Trophoblast cell (in vitro differentiated cells and primary cell): ENCODE measurements at regions not wholly inside any gene's neighbourhood (a gene's known extent, or its start where the extent isn't known, plus 50 kb on each side); places are given as distances from the start of the nearest gene placed in this dataset.
"Not testable (repeated sequence)": the region's sequence is repeated elsewhere in the genome, so short reads cannot be mapped to it uniquely, and the experiment has no call there.

ENCODE experiments used
- DNase-seq, 2 donors: peaks; one replicate each; pipeline ENCODE4 v3.0.0-alpha.2; 2016
- H2AFZ ChIP-seq: 2 replicates; pipeline ENCODE4 v1.6.1; 2013; ENCODE audit warnings: low read length, moderate library complexity, mild to moderate bottlenecking; ENCODE audit not compliant: insufficient read depth, poor library complexity
- H2AK5ac ChIP-seq: 2 replicates; pipeline ENCODE4 v1.6.1; 2013; ENCODE audit warnings: mild to moderate bottlenecking, low read length
- H2BK120ac ChIP-seq: 2 replicates; pipeline ENCODE4 v1.6.1; 2013; ENCODE audit warnings: low read length, mild to moderate bottlenecking, moderate library complexity; ENCODE audit not compliant: insufficient read depth, poor library complexity
- H2BK12ac ChIP-seq: 2 replicates; pipeline ENCODE4 v1.6.1; 2013; ENCODE audit warnings: mild to moderate bottlenecking, low read length, moderate library complexity
- H2BK5ac ChIP-seq: 2 replicates; pipeline ENCODE4 v1.6.1; 2013; ENCODE audit warnings: low read length, low read depth, moderate library complexity, mild to moderate bottlenecking; ENCODE audit not compliant: poor library complexity
- H3K14ac ChIP-seq: 2 replicates; pipeline ENCODE4 v1.6.1; 2013; ENCODE audit warnings: mild to moderate bottlenecking, low read length
- H3K18ac ChIP-seq: 2 replicates; pipeline ENCODE4 v1.6.1; 2013; ENCODE audit warnings: mild to moderate bottlenecking, low read length
- H3K23ac ChIP-seq: 2 replicates; pipeline ENCODE4 v1.6.1; 2013; ENCODE audit warnings: low read length
- H3K27ac ChIP-seq: 2 replicates; pipeline ENCODE4 v1.5.1; 2013; ENCODE audit warnings: low read depth, mild to moderate bottlenecking, inconsistent platforms, low read length, moderate library complexity
- H3K27me3 ChIP-seq: 2 replicates; pipeline ENCODE4 v1.6.1; 2013; ENCODE audit warnings: inconsistent platforms, mild to moderate bottlenecking, low read length, moderate library complexity; ENCODE audit not compliant: insufficient read depth
- H3K36me3 ChIP-seq, 2 experiments: 1 replicate in 1 of 2; 2 replicates in 1 of 2; pipeline ENCODE4 v1.6.1; 2013; ENCODE audit warnings: low read length in 2 of 2, mild to moderate bottlenecking in 2 of 2, moderate library complexity in 1 of 2; ENCODE audit not compliant: insufficient read depth in 2 of 2, control insufficient read depth in 1 of 2
- H3K4ac ChIP-seq: 2 replicates; pipeline ENCODE4 v1.6.1; 2013; ENCODE audit warnings: low read depth, mild to moderate bottlenecking, low read length, moderate library complexity
- H3K4me1 ChIP-seq, 2 experiments: 1 replicate in 1 of 2; 2 replicates in 1 of 2; pipeline ENCODE4 v1.6.1; 2013; ENCODE audit warnings: low read length in 2 of 2, mild to moderate bottlenecking in 2 of 2, moderate library complexity in 1 of 2; ENCODE audit not compliant: insufficient read depth in 2 of 2, control insufficient read depth in 1 of 2
- H3K4me2 ChIP-seq: 2 replicates; pipeline ENCODE4 v1.6.1; 2013; ENCODE audit warnings: inconsistent platforms, mild to moderate bottlenecking, low read length, moderate library complexity
- H3K4me3 ChIP-seq: 2 replicates; pipeline ENCODE4 v1.5.1; 2013; ENCODE audit warnings: mild to moderate bottlenecking, low read depth, low read length, inconsistent platforms
- H3K79me1 ChIP-seq: one replicate; pipeline ENCODE4 v1.6.1; 2013; ENCODE audit warnings: low read length
- H3K79me2 ChIP-seq: 2 replicates; pipeline ENCODE4 v1.6.1; 2013; ENCODE audit warnings: low read length, mild to moderate bottlenecking; ENCODE audit not compliant: control insufficient read depth, insufficient read depth, poor library complexity
- H3K9ac ChIP-seq: 2 replicates; pipeline ENCODE4 v1.6.1; 2013; ENCODE audit warnings: mild to moderate bottlenecking, low read length
- H3K9me3 ChIP-seq: 2 replicates; pipeline ENCODE4 v1.6.1; 2013; ENCODE audit warnings: low read depth, mild to moderate bottlenecking, control low read depth, inconsistent platforms, low read length; ENCODE audit not compliant: insufficient read depth
- H4K12ac ChIP-seq: 2 replicates; pipeline ENCODE4 v1.6.1; 2013; ENCODE audit warnings: low read depth, mild to moderate bottlenecking, low read length, moderate library complexity
- H4K8ac ChIP-seq: 2 replicates; pipeline ENCODE4 v1.6.1; 2013; ENCODE audit warnings: low read depth, mild to moderate bottlenecking, low read length, moderate library complexity
- H4K91ac ChIP-seq: one replicate; pipeline ENCODE4 v1.6.1; 2013; ENCODE audit warnings: low read depth, mild to moderate bottlenecking, low read length, moderate library complexity
- WGBS: extraction: QIAGEN DNeasy Blood & Tissue Kit; methylation state at CpG from one replicate; pipeline ENCODE4 v1.1.7; 2013; ENCODE audit warnings: missing lambda C conversion rate; ENCODE audit not compliant: insufficient read length, insufficient coverage; ENCODE audit errors: extremely low coverage; 5-methylcytosine and 5-hydroxymethylcytosine counted together

GRCh38 chr3:110016235-110016815, 679.0 kb upstream of the DPPA4 start:
- Histone ChIP-seq H3K9ac (no peak overlapping the region), H3K18ac (no peak overlapping the region), H3K36me3 (no peaks in the 10 kb centered on the region), H4K91ac (no peak overlapping the region), H4K8ac (no peak overlapping the region), H3K14ac (no peak overlapping the region), H3K4me3 (no peak overlapping the region), H3K27ac (no peak overlapping the region), H2BK5ac (no peak overlapping the region), H2AK5ac (no peak overlapping the region), H3K79me2 (no peaks in the 10 kb centered on the region), H3K27me3 (no peaks in the 10 kb centered on the region), H4K12ac (no peak overlapping the region), H2AFZ (no peak overlapping the region), H3K4me1 (no peaks in the 10 kb centered on the region), H2BK12ac (no peak overlapping the region), H2BK120ac (no peak overlapping the region), H3K4ac (no peak overlapping the region), H3K23ac (no peak overlapping the region), H3K4me2 (no peak overlapping the region), H3K9me3 (no peaks in the 10 kb centered on the region), H3K79me1 (no peaks in the 10 kb centered on the region)
- no peak for DNase-seq
- no CpG with 5 or more reads among the region's 3 CpGs for WGBS

GRCh38 chr3:110017304-110017703, 680.0 kb upstream of the DPPA4 start:
- H2AK5ac ChIP-seq, result no peak overlapping the region
- H3K4me3 ChIP-seq, result no peak overlapping the region
- no peak overlapping the region for H2BK12ac ChIP-seq
- no peaks in the 10 kb centered on the region for H3K27me3 ChIP-seq
- no peak overlapping the region for H3K27ac ChIP-seq
- no peak overlapping the region for H3K23ac ChIP-seq
- H4K12ac ChIP-seq, result no peak overlapping the region
- H2BK120ac ChIP-seq, result no peak overlapping the region
- H3K9me3 ChIP-seq, result no peaks in the 10 kb centered on the region
- no peaks in the 10 kb centered on the region for H3K36me3 ChIP-seq
- H3K9ac ChIP-seq, result no peak overlapping the region
- no peak overlapping the region for H3K4me2 ChIP-seq
- H3K79me1 ChIP-seq, result no peaks in the 10 kb centered on the region
- no peak overlapping the region for H3K18ac ChIP-seq
- DNase-seq, result no peak
- H2AFZ ChIP-seq, result no peak overlapping the region
- H3K4ac ChIP-seq, result no peak overlapping the region
- no peaks in the 10 kb centered on the region for H3K4me1 ChIP-seq
- H4K8ac ChIP-seq, result no peak overlapping the region
- no peaks in the 10 kb centered on the region for H3K79me2 ChIP-seq
- H3K14ac ChIP-seq, result no peak overlapping the region
- H4K91ac ChIP-seq, result no peak overlapping the region
- no peak overlapping the region for H2BK5ac ChIP-seq

GRCh38 chr3:110021659-110022058, 684.3 kb upstream of the DPPA4 start:
- H3K4ac ChIP-seq, result no peak overlapping the region
- H3K4me3 ChIP-seq, result no peak overlapping the region
- H3K9ac ChIP-seq, result no peak overlapping the region
- DNase-seq, result no peak
- no peaks in the 10 kb centered on the region for H3K9me3 ChIP-seq
- no peak overlapping the region for H3K18ac ChIP-seq
- no peaks in the 10 kb centered on the region for H3K79me1 ChIP-seq
- no peak overlapping the region for H4K91ac ChIP-seq
- no peak overlapping the region for H4K8ac ChIP-seq
- no peak overlapping the region for H3K4me2 ChIP-seq
- H3K27ac ChIP-seq, result no peak overlapping the region
- H2BK5ac ChIP-seq, result no peak overlapping the region
- no peaks in the 10 kb centered on the region for H3K4me1 ChIP-seq
- H3K36me3 ChIP-seq, result no peaks in the 10 kb centered on the region
- no peak overlapping the region for H2BK12ac ChIP-seq
- WGBS, result no CpG with 5 or more reads among the region's 1 CpG
- H2AFZ ChIP-seq, result no peak overlapping the region
- H3K79me2 ChIP-seq, result no peaks in the 10 kb centered on the region
- H4K12ac ChIP-seq, result no peak overlapping the region
- no peak overlapping the region for H3K14ac ChIP-seq
- H2AK5ac ChIP-seq, result no peak overlapping the region
- H2BK120ac ChIP-seq, result no peak overlapping the region
- H3K23ac ChIP-seq, result no peak overlapping the region
- H3K27me3 ChIP-seq, result no peaks in the 10 kb centered on the region

DNA sequence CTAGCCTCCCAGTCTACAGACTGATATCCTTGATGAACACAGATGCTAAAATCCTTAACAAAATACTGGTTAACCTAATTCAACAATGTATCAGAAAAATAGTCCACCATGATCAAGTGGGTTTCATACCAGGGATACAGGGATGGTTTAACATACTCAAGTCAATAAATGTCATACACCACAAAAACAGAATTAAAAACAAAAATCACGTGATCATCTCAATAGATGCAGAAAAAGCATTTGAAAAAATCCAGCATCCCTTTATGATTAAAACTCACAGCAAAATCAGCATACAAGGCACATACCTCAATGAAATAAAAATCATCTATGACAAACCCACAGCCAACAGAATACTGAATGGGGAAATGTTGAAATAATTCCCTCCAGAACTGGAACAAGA, 685.7 kb upstream of the DPPA4 start:
- not testable (repeated sequence) for H4K8ac ChIP-seq, H3K27me3 ChIP-seq, H3K4me3 ChIP-seq, H3K9ac ChIP-seq, H2BK5ac ChIP-seq, H4K12ac ChIP-seq, H3K4me1 ChIP-seq, H3K27ac ChIP-seq, H3K79me2 ChIP-seq, H2BK12ac ChIP-seq, H3K18ac ChIP-seq, H3K9me3 ChIP-seq, H2AK5ac ChIP-seq, DNase-seq, H3K4me2 ChIP-seq, H3K79me1 ChIP-seq, H2AFZ ChIP-seq, H3K36me3 ChIP-seq, H3K14ac ChIP-seq, H3K4ac ChIP-seq, H2BK120ac ChIP-seq, H3K23ac ChIP-seq, H4K91ac ChIP-seq
- WGBS, result no CpG with 5 or more reads among the region's 1 CpG
